ENCODE measurements at regions not wholly inside any gene's neighbourhood (a gene's known extent, or its start where the extent isn't known, plus 50 kb on each side); places are given as distances from the start of the nearest gene placed in this dataset.

DNA sequence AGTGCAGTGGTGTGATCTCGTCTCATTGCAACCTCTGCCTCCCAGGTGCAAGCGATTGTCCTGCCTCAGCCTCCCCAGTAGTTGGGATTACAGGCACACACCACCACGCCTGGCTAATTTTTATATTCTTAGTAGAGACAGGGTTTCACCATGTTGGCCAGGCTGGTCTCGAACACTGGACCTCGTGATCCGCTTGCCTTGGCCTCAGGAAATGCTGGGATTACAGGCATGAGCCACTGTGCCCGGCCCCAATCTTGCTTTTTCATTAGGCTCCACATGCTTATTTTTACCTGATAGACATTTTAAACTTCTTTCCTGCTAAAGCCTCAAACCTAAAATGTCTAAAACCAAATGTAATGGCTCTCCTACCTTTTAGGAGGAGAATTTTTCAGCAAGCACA, 817.0 kb upstream of the NECTIN3 start:
- no peak for TF ChIP-seq CTCF (IDR thresholded peaks at IDR 0.05; ENCODE audit: insufficient read depth, low read depth, low read length, missing control alignments)
- no peak for DNase-seq (ENCODE audit: low read depth)
- H3K4me3 ChIP-seq (ENCODE audit: low read depth, low read length) = no peak overlapping the region

- no peak for DNase-seq (ENCODE audit: low read depth)
- H3K4me3 ChIP-seq (ENCODE audit: low read depth, low read length) = no peak overlapping the region
- TF ChIP-seq CTCF (IDR thresholded peaks at IDR 0.05; ENCODE audit: insufficient read depth, low read depth, low read length, missing control alignments) = no peak
Observed at GRCh38 chr3:110261141-110261540, 810.5 kb upstream of the NECTIN3 start.

GRCh38 chr3:110262896-110263295, 808.7 kb upstream of the NECTIN3 start:
- no peak for TF ChIP-seq CTCF (IDR thresholded peaks at IDR 0.05; ENCODE audit: insufficient read depth, low read depth, low read length, missing control alignments)
- no peak for DNase-seq (ENCODE audit: low read depth)
- no peak overlapping the region for H3K4me3 ChIP-seq (ENCODE audit: low read depth, low read length)

- TF ChIP-seq CTCF (IDR thresholded peaks at IDR 0.05; ENCODE audit: insufficient read depth, low read depth, low read length, missing control alignments) = no peak
- H3K4me3 ChIP-seq (ENCODE audit: low read depth, low read length) = no peak overlapping the region
- no peak for DNase-seq (ENCODE audit: low read depth)
Observed at GRCh38 chr3:110265302-110265701, 806.3 kb upstream of the NECTIN3 start.

DNA sequence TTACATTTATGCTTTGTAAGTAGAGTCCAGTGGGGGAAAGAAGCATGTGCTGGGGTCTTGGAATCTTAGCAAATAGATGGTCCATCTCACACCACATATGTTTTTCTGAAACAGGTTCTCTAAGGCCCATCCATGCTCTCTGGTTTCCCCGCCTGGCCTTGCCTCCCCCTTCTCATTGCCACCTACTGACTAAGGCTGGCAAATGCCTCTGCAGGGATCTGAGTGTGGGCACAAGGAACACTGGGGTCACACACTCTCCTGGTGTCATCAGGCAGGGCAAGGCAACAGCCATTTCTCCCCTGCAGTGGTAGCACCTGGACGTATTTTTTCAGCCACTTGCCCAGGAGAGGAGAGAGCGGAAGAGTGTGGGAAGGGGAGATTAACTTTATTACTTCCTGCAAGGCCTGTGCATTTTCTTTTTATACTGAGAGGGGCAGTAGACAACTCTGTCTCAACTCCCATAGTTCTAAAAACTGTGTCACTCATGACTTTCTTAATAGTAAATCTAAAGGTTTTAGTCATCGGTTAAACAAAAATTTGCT, 804.2 kb upstream of the NECTIN3 start:
- H3K4me3 ChIP-seq (ENCODE audit: low read depth, low read length) = no peak overlapping the region
- TF ChIP-seq CTCF (IDR thresholded peaks at IDR 0.05; ENCODE audit: insufficient read depth, low read depth, low read length, missing control alignments) = no peak
- DNase-seq (ENCODE audit: low read depth) = no peak

DNA sequence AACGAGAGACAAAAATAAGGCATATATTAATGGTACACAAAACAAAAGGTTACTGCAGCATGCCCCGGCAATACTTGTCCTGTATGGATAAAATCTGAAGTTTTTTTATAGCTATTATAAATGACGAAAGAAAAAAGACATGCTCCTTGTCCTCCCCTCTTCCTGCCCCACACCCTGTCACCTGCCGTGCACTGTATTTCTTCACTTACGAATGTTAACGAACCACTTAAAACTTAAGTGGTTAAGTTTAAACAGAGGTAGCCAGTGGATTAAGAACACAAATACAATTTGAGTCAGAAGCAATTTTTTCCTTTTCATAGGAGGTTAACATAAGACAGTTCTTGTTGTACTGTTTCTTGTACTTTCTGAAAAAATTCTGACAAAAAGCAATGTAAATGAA, 799.1 kb upstream of the NECTIN3 start:
- DNase-seq (ENCODE audit: low read depth) = no peak

More for the DNA sequence above, 799.1 kb upstream of the NECTIN3 start:
- no peak overlapping the region for H3K4me3 ChIP-seq (ENCODE audit: low read depth, low read length)
- no peak for TF ChIP-seq CTCF (IDR thresholded peaks at IDR 0.05; ENCODE audit: insufficient read depth, low read depth, low read length, missing control alignments)
